ENCODE measurements at regions not wholly inside any gene's neighbourhood (a gene's known extent, or its start where the extent isn't known, plus 50 kb on each side); places are given as distances from the start of the nearest gene placed in this dataset.
"Not testable (repeated sequence)": the region's sequence is repeated elsewhere in the genome, so short reads cannot be mapped to it uniquely, and the experiment has no call there.

GRCh38 chr17:71503710-71504465 is 616.9 kb upstream of the SOX9 start:
- no peak for DNase-seq

- DNase-seq, result no peak
Measured at GRCh38 chr17:71505200-71505599, 615.6 kb upstream of the SOX9 start.

GRCh38 chr17:71505981-71506380 is 614.8 kb upstream of the SOX9 start:
- no peak for DNase-seq

GRCh38 chr17:71511266-71511995 is 609.4 kb upstream of the SOX9 start:
- no peak for DNase-seq

GRCh38 chr17:71513725-71514124 is 607.1 kb upstream of the SOX9 start:
- not testable (repeated sequence) for DNase-seq

- DNase-seq, result no peak
Measured at GRCh38 chr17:71516149-71516548, 604.7 kb upstream of the SOX9 start.

- no peak for DNase-seq
Measured at GRCh38 chr17:71519285-71519684, 601.5 kb upstream of the SOX9 start.

GRCh38 chr17:71521724-71522123 is 599.1 kb upstream of the SOX9 start:
- DNase-seq, result no peak

- DNase-seq, result no peak
Measured at GRCh38 chr17:71522383-71522782, 598.4 kb upstream of the SOX9 start.

- no peak for DNase-seq
Measured at GRCh38 chr17:71527311-71527710, 593.5 kb upstream of the SOX9 start.

GRCh38 chr17:71528210-71528609 is 592.6 kb upstream of the SOX9 start:
- DNase-seq, result no peak

GRCh38 chr17:71530248-71530647 is 590.6 kb upstream of the SOX9 start:
- no peak for DNase-seq

GRCh38 chr17:71535321-71535720 is 585.5 kb upstream of the SOX9 start:
- no peak for DNase-seq

- DNase-seq, result no peak
Measured at GRCh38 chr17:71546419-71546818, 574.4 kb upstream of the SOX9 start.

- DNase-seq, result no peak
Measured at GRCh38 chr17:71547904-71548303, 572.9 kb upstream of the SOX9 start.

GRCh38 chr17:71548540-71549190 is 572.2 kb upstream of the SOX9 start:
- no peak for DNase-seq

- no peak for DNase-seq
Measured at GRCh38 chr17:71550675-71551074, 570.1 kb upstream of the SOX9 start.

- DNase-seq, result no peak
Measured at GRCh38 chr17:71553381-71553780, 567.4 kb upstream of the SOX9 start.

GRCh38 chr17:71558901-71559300 is 561.9 kb upstream of the SOX9 start:
- DNase-seq, result no peak

- DNase-seq, result no peak
Measured at GRCh38 chr17:71572343-71572742, 548.5 kb upstream of the SOX9 start.

- no peak for DNase-seq
Measured at GRCh38 chr17:71578446-71578845, 542.4 kb upstream of the SOX9 start.

GRCh38 chr17:71580220-71580619 is 540.6 kb upstream of the SOX9 start:
- DNase-seq, result no peak

- no peak for DNase-seq
Measured at GRCh38 chr17:71585540-71585939, 535.3 kb upstream of the SOX9 start.

- DNase-seq, result no peak
Measured at GRCh38 chr17:71592431-71592830, 528.4 kb upstream of the SOX9 start.
